Type B pancreatic cell (in vitro differentiated cells): ENCODE measurements at regions not wholly inside any gene's neighbourhood (a gene's known extent, or its start where the extent isn't known, plus 50 kb on each side); places are given as distances from the start of the nearest gene placed in this dataset.

Experiments
- DNase-seq: peaks from one replicate; pipeline ENCODE4 v3.0.0; 2021; ENCODE audit warnings: mixed read lengths; ENCODE audit not compliant: unreplicated experiment; ENCODE audit errors: extremely low spot score
- H3K27ac Mint-ChIP-seq: 2 replicates; pipeline ENCODE4 v1.8.0; 2021; ENCODE audit warnings: mild to moderate bottlenecking, mixed read lengths
- H3K27me3 Mint-ChIP-seq: 2 replicates; pipeline ENCODE4 v1.8.0; 2021; ENCODE audit warnings: mixed read lengths
- H3K36me3 Mint-ChIP-seq: 2 replicates; pipeline ENCODE4 v1.8.0; 2021; ENCODE audit warnings: mixed read lengths
- H3K4me1 Mint-ChIP-seq: one replicate; pipeline ENCODE4 v1.8.0; 2021; ENCODE audit warnings: mixed read lengths; ENCODE audit not compliant: unreplicated experiment
- H3K4me3 Mint-ChIP-seq: 2 replicates; pipeline ENCODE4 v1.8.0; 2021; ENCODE audit warnings: mild to moderate bottlenecking, mixed read lengths
- H3K9me3 Mint-ChIP-seq: 2 replicates; pipeline ENCODE4 v1.8.0; 2021; ENCODE audit warnings: mixed read lengths
- TF ChIP-seq, protein P1 (sequence below): fragments of 200-600 bp; sonication (generic); conservative IDR thresholded peaks from 2 replicates; pipeline ENCODE4 v1.5.0; 2021; ENCODE audit warnings: antibody characterized with exemption, mild to moderate bottlenecking

DNA sequence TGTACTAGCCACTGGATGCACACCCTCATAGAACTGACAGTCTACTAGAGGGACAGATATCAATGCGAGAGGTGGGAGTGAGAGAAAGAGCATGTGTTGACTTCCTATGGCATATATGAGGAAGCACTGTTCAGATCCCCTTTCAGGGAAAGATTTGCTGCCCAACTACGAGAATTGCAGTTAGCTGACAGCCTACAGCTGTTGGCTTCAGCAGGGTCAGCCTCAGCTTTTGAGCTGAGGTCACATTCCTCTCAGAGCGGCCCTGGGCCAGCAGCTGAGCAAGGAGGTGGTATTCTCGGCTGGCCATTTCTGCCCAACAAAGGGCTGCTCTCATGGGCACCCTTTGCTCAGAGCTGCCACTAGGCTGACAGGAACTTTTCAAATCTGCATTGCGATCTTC, 580.2 kb downstream of the MID1IP1 start:
- no peak overlapping the region for H3K27ac Mint-ChIP-seq
- H3K27me3 Mint-ChIP-seq = no peaks in the 10 kb centered on the region
- H3K4me1 Mint-ChIP-seq = peaks cover 14% of the 10 kb centered on the region
- DNase-seq = no peak
- TF ChIP-seq, protein P1, sequence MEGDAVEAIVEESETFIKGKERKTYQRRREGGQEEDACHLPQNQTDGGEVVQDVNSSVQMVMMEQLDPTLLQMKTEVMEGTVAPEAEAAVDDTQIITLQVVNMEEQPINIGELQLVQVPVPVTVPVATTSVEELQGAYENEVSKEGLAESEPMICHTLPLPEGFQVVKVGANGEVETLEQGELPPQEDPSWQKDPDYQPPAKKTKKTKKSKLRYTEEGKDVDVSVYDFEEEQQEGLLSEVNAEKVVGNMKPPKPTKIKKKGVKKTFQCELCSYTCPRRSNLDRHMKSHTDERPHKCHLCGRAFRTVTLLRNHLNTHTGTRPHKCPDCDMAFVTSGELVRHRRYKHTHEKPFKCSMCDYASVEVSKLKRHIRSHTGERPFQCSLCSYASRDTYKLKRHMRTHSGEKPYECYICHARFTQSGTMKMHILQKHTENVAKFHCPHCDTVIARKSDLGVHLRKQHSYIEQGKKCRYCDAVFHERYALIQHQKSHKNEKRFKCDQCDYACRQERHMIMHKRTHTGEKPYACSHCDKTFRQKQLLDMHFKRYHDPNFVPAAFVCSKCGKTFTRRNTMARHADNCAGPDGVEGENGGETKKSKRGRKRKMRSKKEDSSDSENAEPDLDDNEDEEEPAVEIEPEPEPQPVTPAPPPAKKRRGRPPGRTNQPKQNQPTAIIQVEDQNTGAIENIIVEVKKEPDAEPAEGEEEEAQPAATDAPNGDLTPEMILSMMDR = no peak
- peaks cover 8% of the 10 kb centered on the region for H3K9me3 Mint-ChIP-seq
- H3K36me3 Mint-ChIP-seq = no peaks in the 10 kb centered on the region
- no peak overlapping the region for H3K4me3 Mint-ChIP-seq

DNA sequence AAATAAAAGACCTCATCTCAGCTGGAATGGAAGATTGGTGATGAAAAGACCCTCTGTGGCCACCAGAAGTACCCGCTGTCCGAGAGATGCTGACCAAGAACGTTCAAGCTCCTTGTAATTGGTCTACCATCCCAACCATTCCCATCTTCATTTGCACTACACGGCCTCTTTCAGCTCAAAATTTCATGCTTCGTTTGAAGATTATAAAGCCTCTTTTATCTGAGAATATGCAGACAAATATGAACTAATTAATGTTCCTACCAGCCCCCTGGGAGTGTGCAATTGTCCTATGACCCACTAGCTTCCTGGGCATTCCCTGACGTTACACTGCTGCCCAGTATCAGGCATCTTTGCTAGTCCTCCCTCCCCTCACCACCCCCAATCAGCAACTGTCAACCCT, 583.7 kb downstream of the MID1IP1 start:
- DNase-seq = no peak
- Mint-ChIP-seq H3K27me3 (no peaks in the 10 kb centered on the region), H3K36me3 (no peaks in the 10 kb centered on the region), H3K27ac (no peak overlapping the region), H3K4me1 (peaks cover 6% of the 10 kb centered on the region), H3K4me3 (no peak overlapping the region), H3K9me3 (peaks cover 8% of the 10 kb centered on the region)
- TF ChIP-seq, protein P1 = no peak

- peaks cover 4% of the 10 kb centered on the region for H3K9me3 Mint-ChIP-seq
- no peaks in the 10 kb centered on the region for H3K27me3 Mint-ChIP-seq
- H3K27ac Mint-ChIP-seq = no peak overlapping the region
- DNase-seq = no peak
- TF ChIP-seq, protein P1 = no peak
- no peaks in the 10 kb centered on the region for H3K4me1 Mint-ChIP-seq
- H3K4me3 Mint-ChIP-seq = no peak overlapping the region
- no peaks in the 10 kb centered on the region for H3K36me3 Mint-ChIP-seq
These were observed 587.5 kb downstream of the MID1IP1 start for GRCh38 chrX:39388730-39389129.

GRCh38 chrX:39396358-39396995, 595.2 kb downstream of the MID1IP1 start:
- Mint-ChIP-seq H3K4me3 (no peak overlapping the region), H3K36me3 (no peaks in the 10 kb centered on the region), H3K27ac (no peak overlapping the region), H3K4me1 (peaks cover 5% of the 10 kb centered on the region), H3K27me3 (no peaks in the 10 kb centered on the region), H3K9me3 (peaks cover 4% of the 10 kb centered on the region)
- DNase-seq = no peak
- TF ChIP-seq, protein P1 = no peak

- Mint-ChIP-seq H3K36me3 (no peaks in the 10 kb centered on the region), H3K27ac (peak overlapping the region; percentile 62), H3K4me3 (no peak overlapping the region), H3K4me1 (peaks cover 5% of the 10 kb centered on the region), H3K9me3 (peaks cover 4% of the 10 kb centered on the region), H3K27me3 (no peaks in the 10 kb centered on the region)
- TF ChIP-seq, protein P1 = no peak
- no peak for DNase-seq
These were observed 596.4 kb downstream of the MID1IP1 start for GRCh38 chrX:39397561-39398199.
